Activated CD4-positive, alpha-beta T cell treated with anti-CD3 and anti-CD28 coated beads, Interleukin-2, amount 10 ng/mL, durations not matched to agents 7 days and 5 days (primary cell): ENCODE measurements at regions not wholly inside any gene's neighbourhood (a gene's known extent, or its start where the extent isn't known, plus 50 kb on each side); places are given as distances from the start of the nearest gene placed in this dataset.

Source experiments
- CTCF ChIA-PET: fragments of 350-600 bp; sonication (Branson Sonifier 250); formaldehyde crosslinking; loops from one replicate; lab custom pipeline; 2021; ENCODE audit warnings: antibody characterized with exemption; lab: Charles Lee
- POLR2A ChIA-PET: fragments of 350-600 bp; sonication (Branson Sonifier 250); formaldehyde crosslinking; loops from one replicate; lab custom pipeline; 2021; ENCODE audit warnings: antibody characterized with exemption; lab: Charles Lee
- DNase-seq: peaks from one replicate; pipeline ENCODE4 v3.0.0-alpha.2; 2020
- H3K27ac Mint-ChIP-seq: one replicate; pipeline ENCODE4 v1.8.0; 2021; ENCODE audit warnings: mild to moderate bottlenecking, moderate library complexity, mixed read lengths
- H3K27me3 Mint-ChIP-seq: one replicate; pipeline ENCODE4 v1.8.0; 2021; ENCODE audit warnings: mixed read lengths
- H3K36me3 Mint-ChIP-seq: one replicate; pipeline ENCODE4 v1.8.0; 2021; ENCODE audit warnings: low read depth, mixed read lengths
- H3K4me1 Mint-ChIP-seq: one replicate; pipeline ENCODE4 v1.8.0; 2021; ENCODE audit warnings: mixed read lengths
- H3K4me3 Mint-ChIP-seq: one replicate; pipeline ENCODE4 v1.8.0; 2021; ENCODE audit warnings: mild to moderate bottlenecking, moderate library complexity, mixed read lengths
- H3K9me3 Mint-ChIP-seq: one replicate; pipeline ENCODE4 v1.8.0; 2021; ENCODE audit warnings: mixed read lengths

DNA sequence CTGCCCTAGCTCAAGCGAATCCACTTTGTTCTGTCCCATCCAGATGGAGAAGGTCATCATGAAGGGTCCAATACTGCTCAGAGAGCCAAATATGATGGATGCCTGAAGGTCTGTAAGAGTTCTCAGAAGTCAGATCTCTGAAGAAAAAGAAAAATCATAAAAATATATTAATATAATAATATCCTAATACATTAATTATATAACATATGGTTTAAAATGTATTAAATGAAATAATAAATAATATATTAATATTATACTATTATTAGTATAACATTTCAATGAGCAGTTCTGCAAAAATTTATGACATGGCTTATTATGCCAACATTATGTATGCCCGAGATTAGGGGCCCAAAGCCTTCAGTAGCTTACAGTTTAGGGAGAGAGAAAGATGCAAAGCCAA, 78.2 kb upstream of the GPR12 start:
- Mint-ChIP-seq H3K4me1 (no peaks in the 10 kb centered on the region), H3K27ac (no peak overlapping the region), H3K9me3 (no peaks in the 10 kb centered on the region), H3K36me3 (no peaks in the 10 kb centered on the region), H3K4me3 (no peak overlapping the region), H3K27me3 (peaks cover 18% of the 10 kb centered on the region)
- no peak for DNase-seq
- CTCF ChIA-PET = no interaction called here
- POLR2A ChIA-PET = no interaction called here

DNA sequence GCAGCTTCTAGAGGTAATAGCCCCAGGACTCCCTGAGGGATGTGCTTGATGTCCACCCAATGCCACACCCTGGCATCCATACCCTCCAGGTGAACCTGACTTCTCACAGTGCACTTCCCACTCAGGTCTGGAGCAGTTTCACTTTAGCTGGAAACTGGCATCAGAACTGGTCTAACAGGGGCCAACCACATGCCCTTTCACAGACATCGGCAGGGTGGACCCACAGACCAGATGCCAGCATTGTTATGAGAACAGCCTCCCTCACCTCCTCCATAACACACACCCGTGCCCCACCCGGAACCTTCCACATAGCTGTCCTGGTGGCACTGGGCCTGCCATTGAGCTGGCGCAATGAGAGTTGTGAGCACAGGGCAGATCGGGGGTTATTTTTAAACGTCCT, 77.4 kb upstream of the GPR12 start:
- H3K4me1 Mint-ChIP-seq = no peaks in the 10 kb centered on the region
- no peaks in the 10 kb centered on the region for H3K36me3 Mint-ChIP-seq
- no peak overlapping the region for H3K4me3 Mint-ChIP-seq
- no peak for DNase-seq
- CTCF ChIA-PET = no interaction called here
- POLR2A ChIA-PET = no interaction called here
- no peak overlapping the region for H3K27ac Mint-ChIP-seq
- H3K27me3 Mint-ChIP-seq = peaks cover 20% of the 10 kb centered on the region
- H3K9me3 Mint-ChIP-seq = no peaks in the 10 kb centered on the region

DNA sequence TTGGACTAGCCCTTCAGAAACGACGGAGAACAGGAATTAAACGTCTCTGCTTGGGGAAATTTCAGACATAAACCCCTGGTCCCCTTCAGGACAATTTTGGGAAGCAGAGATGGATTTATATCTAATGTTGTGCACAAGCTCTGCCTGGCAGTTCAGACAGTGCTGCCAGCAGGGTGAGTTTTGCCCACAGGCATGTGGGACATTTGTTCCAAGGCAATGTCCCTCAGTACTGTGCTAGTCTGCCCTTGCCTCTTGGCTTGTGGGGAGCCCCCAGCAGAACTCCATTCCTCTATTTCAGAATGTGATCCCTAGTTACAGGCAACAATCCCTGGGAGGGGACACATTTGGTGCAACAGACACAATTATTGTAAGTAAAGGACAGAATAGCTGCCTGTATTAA, 76.5 kb upstream of the GPR12 start:
- H3K27ac Mint-ChIP-seq = no peak overlapping the region
- ChIA-PET POLR2A (no interaction called here), CTCF (no interaction called here)
- no peaks in the 10 kb centered on the region for H3K36me3 Mint-ChIP-seq
- no peak overlapping the region for H3K4me3 Mint-ChIP-seq
- H3K4me1 Mint-ChIP-seq = no peaks in the 10 kb centered on the region
- DNase-seq = no peak
- no peaks in the 10 kb centered on the region for H3K9me3 Mint-ChIP-seq
- H3K27me3 Mint-ChIP-seq = peaks cover 20% of the 10 kb centered on the region

DNA sequence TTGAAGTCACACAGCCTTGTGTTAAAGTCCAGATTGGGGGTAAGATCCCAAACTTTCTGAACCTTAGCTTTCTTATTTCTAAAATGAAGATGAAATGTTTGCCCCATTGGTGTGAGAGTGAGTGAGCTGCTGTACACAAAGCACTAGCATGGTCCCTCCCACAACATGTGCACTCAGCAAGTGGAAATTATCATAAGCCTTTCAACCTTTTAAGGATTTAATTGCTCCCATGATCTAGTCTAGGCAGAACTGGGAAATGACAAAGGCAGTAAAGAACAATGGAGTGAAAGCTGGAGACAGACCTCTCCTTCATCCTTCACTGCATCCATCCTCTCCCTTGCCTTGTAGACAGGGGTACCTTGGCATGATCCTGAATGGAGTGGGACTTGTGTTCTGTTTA, 76.0 kb upstream of the GPR12 start:
- peaks cover 23% of the 10 kb centered on the region for H3K27me3 Mint-ChIP-seq
- DNase-seq = no peak
- no peaks in the 10 kb centered on the region for H3K9me3 Mint-ChIP-seq
- ChIA-PET CTCF (no interaction called here), POLR2A (no interaction called here)
- H3K36me3 Mint-ChIP-seq = no peaks in the 10 kb centered on the region
- no peaks in the 10 kb centered on the region for H3K4me1 Mint-ChIP-seq
- H3K27ac Mint-ChIP-seq = no peak overlapping the region
- H3K4me3 Mint-ChIP-seq = no peak overlapping the region

DNA sequence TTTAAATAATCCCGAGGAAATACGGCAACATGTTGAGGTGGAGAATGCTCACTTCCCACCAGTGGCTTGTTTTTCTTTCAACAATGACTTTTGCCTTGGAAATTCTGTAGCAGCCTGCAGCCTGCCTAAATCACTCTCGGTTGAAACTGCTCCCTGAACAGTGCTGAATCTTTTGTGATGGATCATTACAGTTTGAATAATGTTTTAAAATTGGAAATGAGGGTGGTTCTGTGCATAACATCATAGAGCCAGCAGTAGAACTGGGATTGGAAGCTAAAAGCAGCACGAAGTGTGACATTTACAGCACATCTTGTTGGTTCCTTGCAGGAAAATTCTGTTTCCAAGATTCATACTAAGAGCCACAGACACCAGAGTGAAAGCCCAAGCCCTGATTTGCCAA, 74.1 kb upstream of the GPR12 start:
- no peak overlapping the region for H3K4me3 Mint-ChIP-seq
- ChIA-PET POLR2A (no interaction called here), CTCF (no interaction called here)
- H3K27ac Mint-ChIP-seq = no peak overlapping the region
- H3K9me3 Mint-ChIP-seq = no peaks in the 10 kb centered on the region
- no peaks in the 10 kb centered on the region for H3K36me3 Mint-ChIP-seq
- no peaks in the 10 kb centered on the region for H3K4me1 Mint-ChIP-seq
- H3K27me3 Mint-ChIP-seq = peaks cover 18% of the 10 kb centered on the region
- DNase-seq = no peak

DNA sequence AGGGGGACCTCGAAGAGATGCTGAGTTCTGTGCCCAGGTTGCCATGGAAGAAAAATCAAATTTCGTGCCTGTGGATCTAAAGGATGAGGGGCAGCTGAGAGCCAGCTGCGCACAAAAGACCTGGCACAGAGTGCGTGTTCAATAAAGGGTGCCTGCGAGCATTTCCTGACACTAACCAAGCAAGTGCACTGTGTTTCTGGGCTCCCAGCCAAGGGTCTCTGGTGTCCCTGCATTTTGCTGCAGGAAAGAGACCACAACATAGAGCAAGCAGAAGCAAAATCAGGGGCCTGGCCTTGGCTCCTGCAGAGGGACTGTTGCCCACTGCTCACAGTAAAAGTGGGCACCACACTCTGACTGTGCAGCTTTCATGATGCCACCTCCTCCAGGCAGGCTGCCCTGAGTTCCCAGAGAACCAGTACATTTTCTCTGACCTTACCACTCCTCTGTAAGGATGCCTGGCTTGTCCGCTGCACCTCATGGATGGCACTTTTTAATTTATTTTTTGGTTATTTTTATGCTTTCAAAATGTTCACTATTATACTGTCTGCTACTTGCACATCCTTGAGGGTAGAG, 70.8 kb upstream of the GPR12 start:
- Mint-ChIP-seq H3K9me3 (no peaks in the 10 kb centered on the region), H3K36me3 (no peaks in the 10 kb centered on the region), H3K27me3 (peaks cover 15% of the 10 kb centered on the region), H3K4me1 (no peaks in the 10 kb centered on the region), H3K4me3 (no peak overlapping the region), H3K27ac (no peak overlapping the region)
- no peak for DNase-seq
- ChIA-PET CTCF (no interaction called here), POLR2A (no interaction called here)

DNA sequence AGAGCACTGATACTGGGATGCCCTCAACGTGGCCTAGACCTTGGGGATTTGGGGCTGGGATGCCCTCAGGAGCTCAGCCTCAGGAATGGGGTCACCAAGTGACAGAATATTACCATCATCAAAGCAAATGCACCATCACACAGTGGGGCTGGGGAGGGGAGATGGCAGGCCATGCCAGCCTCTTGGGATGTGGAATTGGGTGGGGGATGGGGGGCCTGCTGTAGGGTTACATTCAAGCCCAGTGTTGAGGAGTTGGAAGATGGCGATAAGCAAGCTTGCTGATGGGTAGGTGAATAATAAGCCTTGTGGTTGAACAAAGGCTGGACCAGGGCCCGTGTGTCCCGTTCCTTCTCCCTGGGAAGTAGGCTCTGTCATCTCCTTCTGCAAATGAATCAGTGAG, 69.1 kb upstream of the GPR12 start:
- Mint-ChIP-seq H3K36me3 (no peaks in the 10 kb centered on the region), H3K27ac (no peak overlapping the region), H3K9me3 (no peaks in the 10 kb centered on the region), H3K27me3 (peaks cover 7% of the 10 kb centered on the region), H3K4me3 (no peak overlapping the region), H3K4me1 (no peaks in the 10 kb centered on the region)
- DNase-seq = no peak
- POLR2A ChIA-PET = no interaction called here
- CTCF ChIA-PET = no interaction called here

DNA sequence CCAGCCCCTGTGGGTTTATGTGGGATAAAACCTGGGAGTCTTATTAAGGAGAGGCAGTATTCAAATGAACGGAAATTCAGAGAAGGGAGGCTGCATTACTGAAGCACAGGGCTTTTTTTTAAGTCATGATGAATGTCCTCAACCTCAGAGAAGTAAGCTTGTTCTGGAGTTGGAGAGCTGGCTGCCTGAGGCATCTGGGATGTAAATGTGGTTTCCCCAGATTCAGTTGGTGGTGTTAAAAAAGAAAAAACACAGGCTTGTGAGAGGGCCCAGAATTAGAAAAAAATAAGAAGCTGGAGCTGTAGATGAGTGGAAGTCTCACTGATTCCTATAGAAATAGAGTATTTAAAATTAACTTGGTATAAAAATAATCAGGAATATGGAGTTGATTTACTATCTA, 64.0 kb upstream of the GPR12 start:
- CTCF ChIA-PET = no interaction called here
- no peak for DNase-seq
- H3K27ac Mint-ChIP-seq = no peak overlapping the region
- H3K9me3 Mint-ChIP-seq = no peaks in the 10 kb centered on the region
- H3K27me3 Mint-ChIP-seq = no peaks in the 10 kb centered on the region
- no peaks in the 10 kb centered on the region for H3K36me3 Mint-ChIP-seq
- no peak overlapping the region for H3K4me3 Mint-ChIP-seq
- no peaks in the 10 kb centered on the region for H3K4me1 Mint-ChIP-seq
- POLR2A ChIA-PET = no interaction called here

DNA sequence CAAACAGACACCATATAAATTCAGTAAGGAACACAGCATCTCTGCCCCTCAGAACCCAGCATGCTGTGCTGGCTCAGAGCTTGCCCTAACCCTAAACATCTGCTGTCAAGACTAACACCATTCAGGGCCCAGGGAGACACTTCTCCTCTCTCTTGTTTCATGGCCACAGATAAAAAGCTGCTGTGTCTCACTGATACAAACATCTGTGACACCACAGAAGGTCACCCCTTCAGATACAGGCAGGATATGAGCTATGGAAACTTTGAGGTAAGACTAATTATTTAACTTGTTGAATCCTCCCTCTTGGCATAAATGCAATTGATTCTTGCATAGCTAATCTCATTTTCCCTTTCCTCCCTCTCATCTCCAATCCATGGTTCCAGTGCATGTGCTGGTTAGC, 61.6 kb upstream of the GPR12 start:
- no peak overlapping the region for H3K4me3 Mint-ChIP-seq
- CTCF ChIA-PET = no interaction called here
- H3K4me1 Mint-ChIP-seq = no peaks in the 10 kb centered on the region
- POLR2A ChIA-PET = no interaction called here
- H3K27ac Mint-ChIP-seq = no peak overlapping the region
- no peaks in the 10 kb centered on the region for H3K36me3 Mint-ChIP-seq
- H3K27me3 Mint-ChIP-seq = no peaks in the 10 kb centered on the region
- no peaks in the 10 kb centered on the region for H3K9me3 Mint-ChIP-seq
- DNase-seq = no peak

DNA sequence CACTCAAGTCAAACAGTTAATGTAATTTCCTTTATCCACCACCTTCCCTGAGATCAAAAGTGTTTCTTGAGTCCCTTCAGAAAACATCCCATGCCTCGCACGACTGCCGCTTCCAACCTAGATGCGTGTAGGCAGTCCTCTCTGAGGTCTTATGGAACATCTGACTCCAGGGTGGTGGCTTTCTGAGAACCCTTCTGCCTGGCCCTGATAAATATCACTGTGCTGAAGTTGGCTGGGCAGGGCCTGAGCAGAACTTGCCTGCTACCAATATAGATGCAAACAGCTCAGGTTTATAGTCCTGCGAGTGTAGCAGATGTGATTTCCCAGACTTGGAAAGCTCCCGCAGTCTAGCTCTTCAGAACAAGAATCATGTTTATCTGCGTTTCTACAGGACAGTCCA, 61.1 kb upstream of the GPR12 start:
- no peaks in the 10 kb centered on the region for H3K27me3 Mint-ChIP-seq
- no peak for DNase-seq
- no peaks in the 10 kb centered on the region for H3K4me1 Mint-ChIP-seq
- H3K27ac Mint-ChIP-seq = no peak overlapping the region
- CTCF ChIA-PET = interaction anchor here (0.6 kb wide), 1 partner anchor 1230 kb away, joined by 3 read pairs; no protein-coding TSS in a partner anchor
- no peaks in the 10 kb centered on the region for H3K9me3 Mint-ChIP-seq
- POLR2A ChIA-PET = no interaction called here
- H3K4me3 Mint-ChIP-seq = no peak overlapping the region
- no peaks in the 10 kb centered on the region for H3K36me3 Mint-ChIP-seq

DNA sequence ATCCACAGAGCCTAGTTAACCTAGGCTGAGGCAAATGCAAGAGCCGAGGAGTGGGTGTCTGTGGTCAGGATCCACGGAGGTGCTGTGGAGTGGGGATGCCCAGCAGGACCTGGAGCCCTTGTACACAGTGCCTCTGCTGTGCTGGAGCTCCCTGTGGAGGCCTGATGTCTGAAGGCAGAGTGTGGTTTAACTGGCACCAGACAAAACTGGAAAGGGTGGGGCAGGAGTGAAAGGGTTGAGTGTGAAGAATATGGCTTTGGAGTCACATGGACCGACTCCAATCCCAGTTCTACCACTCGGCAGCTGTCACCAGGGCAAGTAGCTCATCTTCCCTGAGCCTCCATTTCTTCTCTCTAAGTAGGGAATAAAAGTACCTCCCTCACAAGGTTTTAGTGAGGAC, 60.3 kb upstream of the GPR12 start:
- CTCF ChIA-PET = no interaction called here
- H3K27me3 Mint-ChIP-seq = no peaks in the 10 kb centered on the region
- POLR2A ChIA-PET = no interaction called here
- no peak for DNase-seq
- no peaks in the 10 kb centered on the region for H3K4me1 Mint-ChIP-seq
- H3K4me3 Mint-ChIP-seq = no peak overlapping the region
- H3K9me3 Mint-ChIP-seq = no peaks in the 10 kb centered on the region
- H3K27ac Mint-ChIP-seq = no peak overlapping the region
- H3K36me3 Mint-ChIP-seq = no peaks in the 10 kb centered on the region

DNA sequence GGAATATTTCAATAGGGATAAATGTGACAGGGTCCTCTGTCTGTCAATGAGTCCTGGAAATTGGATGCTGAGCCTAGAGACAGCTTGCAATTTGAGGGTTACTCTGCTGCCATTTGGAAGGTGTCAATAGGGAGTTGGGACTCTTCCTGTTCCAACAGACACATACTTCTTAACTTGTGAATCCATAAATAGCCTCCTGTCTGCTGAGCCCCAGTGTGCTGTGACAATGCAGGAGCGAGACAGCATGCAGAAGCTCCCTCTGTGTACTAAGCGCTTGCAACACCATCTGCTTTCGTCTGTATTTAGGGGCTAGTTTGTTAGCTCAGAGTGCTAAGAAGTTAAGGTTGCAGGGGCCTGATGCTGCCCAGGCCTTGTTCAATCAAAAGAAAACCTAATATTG, 58.5 kb upstream of the GPR12 start:
- Mint-ChIP-seq H3K27me3 (no peaks in the 10 kb centered on the region), H3K36me3 (no peaks in the 10 kb centered on the region), H3K9me3 (no peaks in the 10 kb centered on the region), H3K27ac (no peak overlapping the region), H3K4me3 (no peak overlapping the region), H3K4me1 (no peaks in the 10 kb centered on the region)
- POLR2A ChIA-PET = no interaction called here
- CTCF ChIA-PET = interaction anchor here (1.2 kb wide), 1 partner anchor 9 kb away, joined by 3 read pairs; no protein-coding TSS in a partner anchor
- no peak for DNase-seq

DNA sequence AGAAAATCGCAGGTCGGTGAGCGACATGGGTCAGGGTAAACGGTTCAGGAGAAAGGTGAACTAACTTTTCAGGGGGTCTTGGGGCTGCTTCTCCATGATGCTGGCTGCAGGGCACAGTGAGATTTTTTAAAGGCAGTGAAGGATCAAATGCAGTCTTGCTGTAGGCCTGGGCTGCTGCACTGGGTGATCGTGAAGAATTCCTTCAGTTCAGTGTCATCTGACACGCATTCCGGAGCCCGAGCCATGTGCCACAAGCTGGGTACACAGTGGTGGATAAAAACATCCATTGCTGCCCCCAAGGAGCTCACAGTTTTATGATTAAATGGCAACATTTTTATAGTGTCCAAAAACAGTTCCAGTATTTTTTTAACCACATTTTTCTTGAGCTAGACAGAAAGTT, 56.3 kb upstream of the GPR12 start:
- H3K27ac Mint-ChIP-seq = no peak overlapping the region
- H3K36me3 Mint-ChIP-seq = no peaks in the 10 kb centered on the region
- ChIA-PET CTCF (no interaction called here), POLR2A (interaction anchor here (0.6 kb wide), 1 partner anchor 27 kb away, joined by 3 read pairs; no protein-coding TSS in a partner anchor)
- no peak for DNase-seq
- no peaks in the 10 kb centered on the region for H3K4me1 Mint-ChIP-seq
- H3K9me3 Mint-ChIP-seq = no peaks in the 10 kb centered on the region
- no peak overlapping the region for H3K4me3 Mint-ChIP-seq
- no peaks in the 10 kb centered on the region for H3K27me3 Mint-ChIP-seq

DNA sequence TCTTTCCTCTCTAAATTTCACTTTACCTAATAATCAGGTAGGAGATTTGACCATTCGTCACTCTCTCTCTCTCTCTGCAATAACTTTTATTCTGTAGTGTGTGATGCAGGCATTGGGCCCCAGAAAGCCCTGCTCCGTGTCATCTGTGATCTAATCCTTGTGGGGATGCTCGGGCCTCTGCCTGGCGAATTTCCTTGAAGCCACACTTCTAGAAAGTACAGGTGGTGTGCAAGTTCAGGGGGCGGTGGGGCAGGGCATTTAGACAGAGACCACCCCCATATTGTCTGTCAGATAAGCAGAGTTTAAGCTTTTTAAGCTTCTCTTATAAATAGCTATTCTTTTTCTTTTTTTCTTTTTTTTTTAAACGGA, 53.4 kb upstream of the GPR12 start:
- Mint-ChIP-seq H3K4me1 (no peaks in the 10 kb centered on the region), H3K9me3 (no peaks in the 10 kb centered on the region), H3K27ac (no peak overlapping the region), H3K4me3 (no peak overlapping the region), H3K36me3 (no peaks in the 10 kb centered on the region), H3K27me3 (peaks cover 13% of the 10 kb centered on the region)
- ChIA-PET POLR2A (interaction anchor here (0.6 kb wide), 1 partner anchor 55 kb away, joined by 5 read pairs; no protein-coding TSS in a partner anchor), CTCF (no interaction called here)
- DNase-seq = no peak
